ENCODE measurements at regions not wholly inside any gene's neighbourhood (a gene's known extent, or its start where the extent isn't known, plus 50 kb on each side); places are given as distances from the start of the nearest gene placed in this dataset.

- H4K20me1 ChIP-seq (ENCODE audit: insufficient read depth) = no peaks in the 10 kb centered on the region
- H3K79me2 ChIP-seq (ENCODE audit: insufficient read depth) = no peaks in the 10 kb centered on the region
- ChIA-PET CTCF (interaction anchor here (1.3 to 1.6 kb wide), 3 partner anchors 37 to 124 kb away, joined by 4 to 7 read pairs (median 5); no protein-coding TSS in a partner anchor), POLR2A (no interaction called here)
- no peak overlapping the region for H2AFZ ChIP-seq (ENCODE audit: low read depth)
- H3K9me2 ChIP-seq = no peaks in the 10 kb centered on the region
- WGBS (ENCODE audit: low lambda C conversion rate) = 100% methylated on average over 2 of the region's 8 CpGs
- H3K4me2 ChIP-seq = no peak overlapping the region
- no peaks in the 10 kb centered on the region for H3K36me3 ChIP-seq (replicated peaks in 1 of 2; ENCODE audit: control insufficient read depth in 1 of 2, insufficient read depth in 2 of 2, low read length in 1 of 2)
- H3K9ac ChIP-seq = no peak overlapping the region
- no peaks in the 10 kb centered on the region for H3K9me3 ChIP-seq
- no peak overlapping the region for H3K4me3 ChIP-seq (ENCODE audit: low read depth in 2 of 2, low read length in 1 of 2)
- no peak for TF ChIP-seq NRF1 (IDR thresholded peaks at IDR 0.05; ENCODE audit: low read depth, low read length)
- TF ChIP-seq MXI1 (IDR thresholded peaks at IDR 0.05; ENCODE audit: low read depth, low read length) = no peak
- no peak for TF ChIP-seq REST (IDR thresholded peaks at IDR 0.05; ENCODE audit: low read depth, low read length)
- TF ChIP-seq TEAD4 (IDR thresholded peaks at IDR 0.05; ENCODE audit: borderline replicate concordance, insufficient read depth) = no peak
- no peak for TF ChIP-seq RFX5 (IDR thresholded peaks at IDR 0.05; ENCODE audit: low read length)
- no peak for TF ChIP-seq ZBTB33 (IDR thresholded peaks at IDR 0.05; ENCODE audit: borderline replicate concordance, low read depth)
- no peak for TF ChIP-seq GATA2 (CRISPR knock-in tag; IDR thresholded peaks at IDR 0.05)
- TF ChIP-seq MEF2A (IDR thresholded peaks at IDR 0.05; ENCODE audit: borderline replicate concordance, low read depth) = no peak
- TF ChIP-seq MAX (IDR thresholded peaks at IDR 0.05; ENCODE audit: low read depth) = no peak
- TF ChIP-seq IRF3 (IDR thresholded peaks at IDR 0.05; ENCODE audit: low read depth, low read length) = no peak
- peaks cover 0 to 53% of the 10 kb centered on the region in 2 experiments; a peak in 1 of 4 replicates for H3K4me1 ChIP-seq (ENCODE audit: control insufficient read depth in 1 of 2, insufficient read depth in 2 of 2, low read depth in 1 of 2, low read length in 1 of 2)
- DNase-seq = no peak
- peak overlapping the region in 1 of 2 experiments; percentile 26; a peak in 1 of 4 replicates for H3K27ac ChIP-seq (ENCODE audit: low read depth in 2 of 2, low read length in 1 of 2)
- H3K27me3 ChIP-seq (ENCODE audit: insufficient read depth) = no peaks in the 10 kb centered on the region
- no peaks in the 10 kb centered on the region for H3F3A ChIP-seq (replicated peaks; ENCODE audit: insufficient read depth)
Observed at GRCh38 chr6:43893073-43893472, 123.1 kb downstream of the VEGFA start.

All from SK-N-SH (cell line).